Uterus (tissue), 2 donors: ENCODE measurements at regions not wholly inside any gene's neighbourhood (a gene's known extent, or its start where the extent isn't known, plus 50 kb on each side); places are given as distances from the start of the nearest gene placed in this dataset.

Experiments
- POLR2A ChIP-seq, 2 donors: fragments of 450-650 bp; IDR thresholded peaks; one replicate each; pipeline ENCODE4 v1.6.1; 2016; ENCODE audit warnings: antibody characterized with exemption in 2 of 2, mild to moderate bottlenecking in 1 of 2, moderate library complexity in 1 of 2
- TF ChIP-seq, protein P1 (sequence below), 4 experiments: fragments of 200-600 bp in 2 of 4; fragments of 450-650 bp in 2 of 4; sonication (generic) in 2 of 4; IDR thresholded peaks; one replicate each; pipeline ENCODE4 v1.5.1; 2016 to 2019; ENCODE audit warnings: antibody characterized with exemption in 4 of 4, mild to moderate bottlenecking in 2 of 4, moderate library complexity in 1 of 4

DNA sequence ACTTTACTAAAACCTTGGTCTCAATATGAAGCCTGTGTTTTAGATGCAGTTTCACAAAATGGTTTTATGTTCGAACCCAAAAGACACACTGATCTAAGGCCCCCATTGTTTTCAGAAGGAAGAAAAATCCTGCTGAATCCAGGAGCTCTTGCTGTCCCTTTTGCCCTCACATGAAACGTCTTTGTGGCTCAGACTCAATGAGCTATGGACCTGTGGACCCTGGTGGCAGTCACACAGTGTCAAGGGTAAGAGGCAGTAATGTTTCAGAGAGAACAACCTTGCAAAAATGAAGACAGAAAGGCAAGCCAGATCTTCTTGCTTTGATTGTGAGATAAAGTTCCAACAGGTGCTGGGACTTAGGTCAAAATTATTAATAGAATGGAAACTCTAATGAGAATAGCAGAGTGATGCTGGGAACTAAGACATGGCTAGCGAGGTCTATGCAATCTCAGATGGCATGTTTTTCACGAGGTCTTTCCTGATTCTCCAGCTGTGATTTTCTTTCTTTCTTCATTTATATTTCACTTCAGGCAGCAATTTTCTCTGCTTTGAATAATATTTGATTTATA lies 164.9 kb upstream of the SLC38A2 start:
- TF ChIP-seq POLR2A (IDR thresholded peaks at IDR 0.05), result no peak
- TF ChIP-seq, protein P1, sequence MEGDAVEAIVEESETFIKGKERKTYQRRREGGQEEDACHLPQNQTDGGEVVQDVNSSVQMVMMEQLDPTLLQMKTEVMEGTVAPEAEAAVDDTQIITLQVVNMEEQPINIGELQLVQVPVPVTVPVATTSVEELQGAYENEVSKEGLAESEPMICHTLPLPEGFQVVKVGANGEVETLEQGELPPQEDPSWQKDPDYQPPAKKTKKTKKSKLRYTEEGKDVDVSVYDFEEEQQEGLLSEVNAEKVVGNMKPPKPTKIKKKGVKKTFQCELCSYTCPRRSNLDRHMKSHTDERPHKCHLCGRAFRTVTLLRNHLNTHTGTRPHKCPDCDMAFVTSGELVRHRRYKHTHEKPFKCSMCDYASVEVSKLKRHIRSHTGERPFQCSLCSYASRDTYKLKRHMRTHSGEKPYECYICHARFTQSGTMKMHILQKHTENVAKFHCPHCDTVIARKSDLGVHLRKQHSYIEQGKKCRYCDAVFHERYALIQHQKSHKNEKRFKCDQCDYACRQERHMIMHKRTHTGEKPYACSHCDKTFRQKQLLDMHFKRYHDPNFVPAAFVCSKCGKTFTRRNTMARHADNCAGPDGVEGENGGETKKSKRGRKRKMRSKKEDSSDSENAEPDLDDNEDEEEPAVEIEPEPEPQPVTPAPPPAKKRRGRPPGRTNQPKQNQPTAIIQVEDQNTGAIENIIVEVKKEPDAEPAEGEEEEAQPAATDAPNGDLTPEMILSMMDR (IDR thresholded peaks at IDR 0.05), result no peak
